Breast epithelium (tissue), 4 donors: ENCODE measurements at regions not wholly inside any gene's neighbourhood (a gene's known extent, or its start where the extent isn't known, plus 50 kb on each side); places are given as distances from the start of the nearest gene placed in this dataset.

Source experiments
- DNase-seq, 2 donors: peaks; one replicate each; pipeline ENCODE4 v3.0.0-alpha.2; 2019; ENCODE audit warnings: low spot score in 2 of 2
- H3K27ac ChIP-seq, 2 donors: fragments of 200-600 bp; sonication (generic) in 1 of 2; one replicate each; pipeline ENCODE4 v1.5.1; 2016 to 2019; ENCODE audit warnings: mild to moderate bottlenecking in 1 of 2
- H3K27me3 ChIP-seq, 2 donors: fragments of 200-600 bp; sonication (generic) in 1 of 2; one replicate each; pipeline versions ENCODE4 v1.5.1 to v1.6.0; 2017 to 2019; ENCODE audit warnings: control low read depth in 1 of 2, mild to moderate bottlenecking in 1 of 2
- H3K36me3 ChIP-seq: fragments of 200-600 bp; one replicate; pipeline ENCODE4 v1.5.1; 2019
- H3K4me1 ChIP-seq, 2 donors: fragments of 200-600 bp; sonication (generic); one replicate each; pipeline ENCODE4 v1.5.1; 2016 to 2019; ENCODE audit warnings: control low read depth in 1 of 2
- H3K4me3 ChIP-seq, 3 donors: fragments of 200-600 bp; sonication (generic); 1 replicate in 2 of 3; 2 replicates in 1 of 3; pipeline ENCODE4 v1.5.1; 2016 to 2019; ENCODE audit warnings: mild to moderate bottlenecking in 3 of 3, moderate library complexity in 2 of 3
- H3K9me3 ChIP-seq, 2 donors: fragments of 200-600 bp; sonication (generic) in 1 of 2; one replicate each; pipeline ENCODE4 v1.5.1; 2016 to 2019; ENCODE audit warnings: control low read depth in 1 of 2
- POLR2A ChIP-seq: fragments of 450-650 bp; IDR thresholded peaks from one replicate; pipeline ENCODE4 v1.6.1; 2016; ENCODE audit warnings: antibody characterized with exemption, mild to moderate bottlenecking, moderate library complexity
- POLR2AphosphoS5 ChIP-seq, 3 donors: sonication (generic); formaldehyde crosslinking; IDR thresholded peaks; one replicate each; pipeline ENCODE4 v1.6.1; 2017; ENCODE audit warnings: antibody characterized with exemption in 3 of 3
- intact Hi-C: fragments of 100-400 bp; cut with DNase I; formaldehyde crosslinking; loops from one replicate; pipeline ENCODE4 v1.15.1; 2023; ENCODE audit warnings: low total_unique reads
- TF ChIP-seq, protein P1 (sequence below), 3 donors: fragments of 450-650 bp; IDR thresholded peaks; one replicate each; pipeline ENCODE4 v1.5.1; 2016 to 2017; ENCODE audit warnings: antibody characterized with exemption in 3 of 3, mild to moderate bottlenecking in 3 of 3, moderate library complexity in 3 of 3

DNA sequence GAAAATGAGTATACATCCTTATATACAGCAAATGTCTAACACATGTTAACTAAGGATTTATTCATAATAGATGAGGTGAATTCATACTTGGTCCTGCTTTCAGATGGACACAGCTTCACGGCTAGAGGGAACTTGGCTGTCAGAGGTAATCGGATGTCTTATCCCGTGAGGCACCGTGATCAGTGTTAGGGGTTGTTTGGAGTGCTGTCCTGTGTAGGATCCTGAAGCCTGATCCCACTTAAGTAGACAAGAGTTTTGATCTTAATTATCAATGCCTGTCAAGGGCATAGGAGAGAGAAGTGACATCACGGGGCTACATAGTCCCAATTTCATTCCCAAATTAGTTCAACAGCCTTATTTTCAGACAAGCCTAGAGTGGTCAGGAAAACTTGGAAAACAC lies 204.6 kb downstream of the RNF144A start:
- TF ChIP-seq POLR2AphosphoS5 (IDR thresholded peaks at IDR 0.05), result no peak
- TF ChIP-seq, protein P1, sequence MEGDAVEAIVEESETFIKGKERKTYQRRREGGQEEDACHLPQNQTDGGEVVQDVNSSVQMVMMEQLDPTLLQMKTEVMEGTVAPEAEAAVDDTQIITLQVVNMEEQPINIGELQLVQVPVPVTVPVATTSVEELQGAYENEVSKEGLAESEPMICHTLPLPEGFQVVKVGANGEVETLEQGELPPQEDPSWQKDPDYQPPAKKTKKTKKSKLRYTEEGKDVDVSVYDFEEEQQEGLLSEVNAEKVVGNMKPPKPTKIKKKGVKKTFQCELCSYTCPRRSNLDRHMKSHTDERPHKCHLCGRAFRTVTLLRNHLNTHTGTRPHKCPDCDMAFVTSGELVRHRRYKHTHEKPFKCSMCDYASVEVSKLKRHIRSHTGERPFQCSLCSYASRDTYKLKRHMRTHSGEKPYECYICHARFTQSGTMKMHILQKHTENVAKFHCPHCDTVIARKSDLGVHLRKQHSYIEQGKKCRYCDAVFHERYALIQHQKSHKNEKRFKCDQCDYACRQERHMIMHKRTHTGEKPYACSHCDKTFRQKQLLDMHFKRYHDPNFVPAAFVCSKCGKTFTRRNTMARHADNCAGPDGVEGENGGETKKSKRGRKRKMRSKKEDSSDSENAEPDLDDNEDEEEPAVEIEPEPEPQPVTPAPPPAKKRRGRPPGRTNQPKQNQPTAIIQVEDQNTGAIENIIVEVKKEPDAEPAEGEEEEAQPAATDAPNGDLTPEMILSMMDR (IDR thresholded peaks at IDR 0.05), result no peak
- TF ChIP-seq POLR2A, result no peak
- Histone ChIP-seq H3K4me1 (no peaks in the 10 kb centered on the region), H3K36me3 (no peaks in the 10 kb centered on the region), H3K27me3 (no peaks in the 10 kb centered on the region), H3K9me3 (no peaks in the 10 kb centered on the region), H3K4me3 (no peak overlapping the region), H3K27ac (no peak overlapping the region)
- DNase-seq, result no peak
- intact Hi-C loops, result no loop called here

DNA sequence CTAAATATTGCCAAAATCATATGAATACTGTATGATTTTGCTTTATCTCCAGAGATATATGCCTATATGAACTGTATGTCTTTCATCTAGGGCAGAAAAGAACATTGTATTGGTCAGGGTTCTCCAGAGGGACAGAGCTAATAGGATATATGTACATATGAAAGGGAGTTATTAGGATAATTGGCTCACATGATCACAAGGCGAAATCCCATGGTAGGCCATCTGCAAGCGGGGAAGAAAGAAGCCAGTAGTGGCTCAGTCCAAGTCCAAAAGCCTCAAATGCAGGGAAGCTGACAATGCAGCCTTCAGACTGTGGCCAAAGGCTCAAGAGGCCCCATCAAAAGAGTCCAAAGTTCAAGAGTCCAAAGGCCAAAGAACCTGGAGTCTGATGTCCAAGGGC lies 209.9 kb downstream of the RNF144A start:
- TF ChIP-seq, protein P1 (IDR thresholded peaks at IDR 0.05), result no peak
- TF ChIP-seq POLR2AphosphoS5 (IDR thresholded peaks at IDR 0.05), result no peak
- no peak for TF ChIP-seq POLR2A
- intact Hi-C loops, result no loop called here

DNA sequence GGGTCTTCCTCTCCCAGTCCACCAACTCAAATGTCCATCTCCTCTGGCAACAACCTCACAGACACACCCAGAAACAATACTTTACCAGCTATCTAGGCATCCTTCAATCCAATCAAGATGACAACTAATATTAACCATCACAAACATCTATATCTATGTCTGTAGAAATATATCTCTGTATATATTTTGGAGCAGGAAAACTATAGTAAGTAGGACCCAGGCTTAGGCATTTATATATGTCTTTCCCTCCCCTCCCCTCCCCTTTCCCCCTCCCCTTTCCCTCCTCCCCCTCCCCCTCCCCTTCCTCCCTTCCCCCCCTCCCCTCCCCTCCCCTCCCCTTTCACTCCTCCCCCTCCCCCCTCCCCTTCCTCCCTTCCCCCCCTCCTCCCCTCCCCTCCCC lies 210.5 kb downstream of the RNF144A start:
- H3K36me3 ChIP-seq, result no peaks in the 10 kb centered on the region
- H3K27me3 ChIP-seq, result no peaks in the 10 kb centered on the region
- no peaks in the 10 kb centered on the region for H3K9me3 ChIP-seq
- H3K4me3 ChIP-seq, result no peak overlapping the region
- no peak for TF ChIP-seq POLR2A
- TF ChIP-seq, protein P1 (IDR thresholded peaks at IDR 0.05), result no peak
- no peak for TF ChIP-seq POLR2AphosphoS5 (IDR thresholded peaks at IDR 0.05)
- DNase-seq, result no peak
- no peak overlapping the region for H3K27ac ChIP-seq
- intact Hi-C loops, result no loop called here
- H3K4me1 ChIP-seq, result no peaks in the 10 kb centered on the region

More for the DNA sequence above, 209.9 kb downstream of the RNF144A start:
- H3K9me3 ChIP-seq, result no peaks in the 10 kb centered on the region
- H3K27me3 ChIP-seq, result no peaks in the 10 kb centered on the region
- H3K4me3 ChIP-seq, result no peak overlapping the region
- DNase-seq, result no peak
- no peaks in the 10 kb centered on the region for H3K4me1 ChIP-seq
- no peak overlapping the region for H3K27ac ChIP-seq
- H3K36me3 ChIP-seq, result no peaks in the 10 kb centered on the region

DNA sequence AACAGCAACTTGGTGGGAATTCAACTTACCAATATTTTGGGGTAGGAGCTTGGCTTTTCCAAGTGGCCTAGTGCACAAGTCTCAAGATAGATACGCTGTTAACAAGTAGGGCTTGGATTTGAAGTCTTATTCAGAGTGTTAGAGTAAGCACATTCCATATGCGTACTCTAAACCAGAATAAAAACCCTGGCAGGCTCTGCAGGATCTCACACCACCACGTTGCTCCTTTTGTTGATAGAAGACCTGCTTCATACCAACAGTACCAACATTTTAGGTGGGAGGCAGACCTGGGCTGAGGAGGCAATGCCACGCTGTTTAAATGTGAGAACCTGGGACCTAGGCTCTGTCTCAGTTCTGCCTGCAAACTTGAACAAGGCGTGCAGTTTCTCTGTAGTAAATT lies 214.0 kb downstream of the RNF144A start:
- no peak overlapping the region for H3K4me3 ChIP-seq
- TF ChIP-seq POLR2A (no peak), POLR2AphosphoS5 (IDR thresholded peaks at IDR 0.05) (no peak)
- TF ChIP-seq, protein P1 (IDR thresholded peaks at IDR 0.05), result no peak

DNA sequence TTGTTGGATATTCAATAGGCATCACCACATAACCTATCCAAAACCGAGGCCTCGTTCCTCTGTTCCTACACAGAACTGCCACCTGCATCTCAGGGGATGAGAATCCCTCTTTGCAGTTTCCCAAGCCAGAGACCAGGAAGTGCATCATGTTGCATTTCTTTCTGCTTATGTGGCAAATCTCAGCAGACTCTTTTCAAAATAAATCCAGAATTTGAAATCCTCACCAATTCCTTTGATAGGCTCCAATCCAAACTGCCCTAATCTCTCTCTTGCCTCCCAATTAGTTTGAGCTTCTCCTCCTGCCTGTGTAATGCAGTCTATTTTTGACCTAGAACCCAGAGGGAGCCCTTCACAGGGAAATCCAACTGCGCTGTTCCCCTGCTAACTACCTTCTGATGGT lies 215.5 kb downstream of the RNF144A start:
- DNase-seq, result no peak

More for the DNA sequence above, 214.0 kb downstream of the RNF144A start:
- Histone ChIP-seq H3K9me3 (no peaks in the 10 kb centered on the region), H3K36me3 (no peaks in the 10 kb centered on the region), H3K27me3 (no peaks in the 10 kb centered on the region), H3K27ac (no peak overlapping the region), H3K4me1 (no peaks in the 10 kb centered on the region)
- no peak for DNase-seq
- intact Hi-C loops, result no loop called here

More for the DNA sequence above, 215.5 kb downstream of the RNF144A start:
- H3K4me1 ChIP-seq, result no peaks in the 10 kb centered on the region
- H3K27me3 ChIP-seq, result no peaks in the 10 kb centered on the region
- intact Hi-C loops, result no loop called here
- no peaks in the 10 kb centered on the region for H3K9me3 ChIP-seq
- TF ChIP-seq POLR2AphosphoS5 (IDR thresholded peaks at IDR 0.05) (no peak), POLR2A (no peak)
- TF ChIP-seq, protein P1 (IDR thresholded peaks at IDR 0.05), result no peak
- no peaks in the 10 kb centered on the region for H3K36me3 ChIP-seq
- H3K4me3 ChIP-seq, result no peak overlapping the region
- H3K27ac ChIP-seq, result no peak overlapping the region
